ENCODE measurements at regions not wholly inside any gene's neighbourhood (a gene's known extent, or its start where the extent isn't known, plus 50 kb on each side); places are given as distances from the start of the nearest gene placed in this dataset.

DNA sequence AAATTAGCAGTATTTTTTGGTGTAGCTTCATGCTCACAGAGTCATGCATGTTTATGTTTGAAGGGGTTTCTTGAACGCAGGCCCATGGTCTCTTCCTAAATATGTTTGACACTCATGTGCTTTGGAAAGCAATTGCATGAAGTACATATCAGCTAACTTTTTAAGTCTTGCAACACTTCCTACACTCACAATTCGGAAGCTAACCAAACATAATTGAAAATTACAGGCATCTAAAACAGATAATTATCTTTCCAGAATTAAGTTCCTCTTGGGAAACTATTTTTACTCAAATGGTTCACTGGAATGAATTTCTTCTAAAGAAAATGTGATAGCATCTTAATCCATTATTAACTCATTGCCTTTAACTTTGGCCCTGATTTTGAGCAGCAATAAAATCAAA lies 438.9 kb downstream of the RAP2B start (continued):
- TF ChIP-seq, protein P1, sequence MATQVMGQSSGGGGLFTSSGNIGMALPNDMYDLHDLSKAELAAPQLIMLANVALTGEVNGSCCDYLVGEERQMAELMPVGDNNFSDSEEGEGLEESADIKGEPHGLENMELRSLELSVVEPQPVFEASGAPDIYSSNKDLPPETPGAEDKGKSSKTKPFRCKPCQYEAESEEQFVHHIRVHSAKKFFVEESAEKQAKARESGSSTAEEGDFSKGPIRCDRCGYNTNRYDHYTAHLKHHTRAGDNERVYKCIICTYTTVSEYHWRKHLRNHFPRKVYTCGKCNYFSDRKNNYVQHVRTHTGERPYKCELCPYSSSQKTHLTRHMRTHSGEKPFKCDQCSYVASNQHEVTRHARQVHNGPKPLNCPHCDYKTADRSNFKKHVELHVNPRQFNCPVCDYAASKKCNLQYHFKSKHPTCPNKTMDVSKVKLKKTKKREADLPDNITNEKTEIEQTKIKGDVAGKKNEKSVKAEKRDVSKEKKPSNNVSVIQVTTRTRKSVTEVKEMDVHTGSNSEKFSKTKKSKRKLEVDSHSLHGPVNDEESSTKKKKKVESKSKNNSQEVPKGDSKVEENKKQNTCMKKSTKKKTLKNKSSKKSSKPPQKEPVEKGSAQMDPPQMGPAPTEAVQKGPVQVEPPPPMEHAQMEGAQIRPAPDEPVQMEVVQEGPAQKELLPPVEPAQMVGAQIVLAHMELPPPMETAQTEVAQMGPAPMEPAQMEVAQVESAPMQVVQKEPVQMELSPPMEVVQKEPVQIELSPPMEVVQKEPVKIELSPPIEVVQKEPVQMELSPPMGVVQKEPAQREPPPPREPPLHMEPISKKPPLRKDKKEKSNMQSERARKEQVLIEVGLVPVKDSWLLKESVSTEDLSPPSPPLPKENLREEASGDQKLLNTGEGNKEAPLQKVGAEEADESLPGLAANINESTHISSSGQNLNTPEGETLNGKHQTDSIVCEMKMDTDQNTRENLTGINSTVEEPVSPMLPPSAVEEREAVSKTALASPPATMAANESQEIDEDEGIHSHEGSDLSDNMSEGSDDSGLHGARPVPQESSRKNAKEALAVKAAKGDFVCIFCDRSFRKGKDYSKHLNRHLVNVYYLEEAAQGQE (IDR thresholded peaks at IDR 0.05; ENCODE audit: low read depth) = no peak

DNA sequence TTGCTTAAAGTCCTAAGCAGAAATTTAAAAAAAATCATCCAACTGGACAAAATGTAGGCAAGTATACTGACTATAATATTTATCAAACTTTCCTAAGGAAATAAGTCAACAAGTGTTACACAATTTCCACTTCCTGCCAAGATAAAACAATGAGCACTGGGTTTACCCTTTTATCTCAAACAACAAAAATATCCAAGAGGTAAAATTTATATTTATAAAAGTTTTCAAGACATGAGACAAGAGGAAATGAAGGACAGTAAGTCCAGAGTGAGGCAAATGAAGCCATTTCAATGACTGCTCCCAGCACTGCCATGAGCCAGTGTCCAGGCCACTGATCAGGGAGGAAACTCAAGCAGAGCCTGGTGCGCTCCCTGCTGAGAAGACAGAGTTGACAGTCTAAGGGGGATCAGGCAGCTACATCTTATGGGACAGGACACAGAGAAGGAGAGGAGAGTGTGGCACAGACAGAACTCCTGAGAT lies 439.4 kb downstream of the RAP2B start:
- ATAC-seq (no peak), DNase-seq (ENCODE audit: low read depth, low spot score) (no peak)
- BruUV-seq (replicated peaks) = no TSS peak
- Histone ChIP-seq H3K9me3 (ENCODE audit: control insufficient read depth in 1 of 2, insufficient read depth in 1 of 2, low read depth in 1 of 2, low read length in 2 of 2) (no peaks in the 10 kb centered on the region), H2AFZ (ENCODE audit: low read depth, low read length, poor library complexity, severe bottlenecking) (no peak overlapping the region), H3K4me2 (ENCODE audit: low read length) (no peak overlapping the region), H3K9me2 (ENCODE audit: insufficient read depth) (no peaks in the 10 kb centered on the region), H4K20me1 (ENCODE audit: insufficient read depth) (no peaks in the 10 kb centered on the region), H3K4me3 (replicated peaks in 1 of 2; ENCODE audit: low read depth in 1 of 2, low read length in 2 of 2) (no peak overlapping the region), H3K9ac (ENCODE audit: low read length) (no peak overlapping the region), H3K27me3 (ENCODE audit: insufficient read depth, low read length) (no peaks in the 10 kb centered on the region), H3K36me3 (ENCODE audit: control insufficient read depth in 1 of 2, insufficient read depth in 2 of 2, low read length in 2 of 2) (no peaks in the 10 kb centered on the region), H3K4me1 (ENCODE audit: control insufficient read depth in 1 of 2, insufficient read depth in 2 of 2, low read length in 2 of 2) (peaks cover 0 to 9% of the 10 kb centered on the region in 2 experiments; a peak in 2 of 4 replicates), H3K79me2 (ENCODE audit: insufficient read depth, low read length) (no peaks in the 10 kb centered on the region), H3K27ac (ENCODE audit: low read depth, low read length) (no peak overlapping the region)
- ChIA-PET CTCF (no interaction called here), RAD21 (ENCODE audit: low non-redundant PET in 1 of 2, low total read pairs in 2 of 2, uncharacterized antibody in 2 of 2, unreplicated experiment in 2 of 2) (no interaction called here), POLR2A (no interaction called here)
- intact Hi-C loops (cut with micrococcal nuclease) = no loop called here
- TF ChIP-seq FOSL1 (IDR thresholded peaks at IDR 0.05; ENCODE audit: low read depth) (no peak), SRF (IDR thresholded peaks at IDR 0.05; ENCODE audit: low read depth) (no peak), POLR2AphosphoS5 (IDR thresholded peaks at IDR 0.05; ENCODE audit: low read depth, low read length) (no peak), ZFX (IDR thresholded peaks at IDR 0.05) (no peak), POLR2A (IDR thresholded peaks at IDR 0.05; ENCODE audit: borderline replicate concordance, extremely low read depth, insufficient read depth, insufficient read length) (no peak), CBX3 (IDR thresholded peaks at IDR 0.05; ENCODE audit: low read depth) (no peak), ZNF274 (IDR thresholded peaks at IDR 0.05; ENCODE audit: low read depth, low read length) (no peak), TCF7L2 (IDR thresholded peaks at IDR 0.05; ENCODE audit: borderline replicate concordance, extremely low read depth, insufficient read depth, insufficient read length) (no peak), YY1 (IDR thresholded peaks at IDR 0.05; ENCODE audit: extremely low read depth, insufficient replicate concordance, low read depth, low read length) (no peak), SIN3A (IDR thresholded peaks at IDR 0.05; ENCODE audit: low read depth) (no peak)
- TF ChIP-seq, protein P2, sequence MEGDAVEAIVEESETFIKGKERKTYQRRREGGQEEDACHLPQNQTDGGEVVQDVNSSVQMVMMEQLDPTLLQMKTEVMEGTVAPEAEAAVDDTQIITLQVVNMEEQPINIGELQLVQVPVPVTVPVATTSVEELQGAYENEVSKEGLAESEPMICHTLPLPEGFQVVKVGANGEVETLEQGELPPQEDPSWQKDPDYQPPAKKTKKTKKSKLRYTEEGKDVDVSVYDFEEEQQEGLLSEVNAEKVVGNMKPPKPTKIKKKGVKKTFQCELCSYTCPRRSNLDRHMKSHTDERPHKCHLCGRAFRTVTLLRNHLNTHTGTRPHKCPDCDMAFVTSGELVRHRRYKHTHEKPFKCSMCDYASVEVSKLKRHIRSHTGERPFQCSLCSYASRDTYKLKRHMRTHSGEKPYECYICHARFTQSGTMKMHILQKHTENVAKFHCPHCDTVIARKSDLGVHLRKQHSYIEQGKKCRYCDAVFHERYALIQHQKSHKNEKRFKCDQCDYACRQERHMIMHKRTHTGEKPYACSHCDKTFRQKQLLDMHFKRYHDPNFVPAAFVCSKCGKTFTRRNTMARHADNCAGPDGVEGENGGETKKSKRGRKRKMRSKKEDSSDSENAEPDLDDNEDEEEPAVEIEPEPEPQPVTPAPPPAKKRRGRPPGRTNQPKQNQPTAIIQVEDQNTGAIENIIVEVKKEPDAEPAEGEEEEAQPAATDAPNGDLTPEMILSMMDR (IDR thresholded peaks at IDR 0.05 in 2 of 3, conservative IDR thresholded peaks at IDR 0.05 in 1 of 3; ENCODE audit: borderline replicate concordance in 1 of 3, insufficient read depth in 1 of 3, low read depth in 2 of 3, low read length in 2 of 3) = no peak
- TF ChIP-seq, protein P1 (IDR thresholded peaks at IDR 0.05; ENCODE audit: low read depth) = no peak

Data from HCT116 (cell line).